CD8-positive, alpha-beta memory T cell (primary cell): ENCODE measurements at regions not wholly inside any gene's neighbourhood (a gene's known extent, or its start where the extent isn't known, plus 50 kb on each side); places are given as distances from the start of the nearest gene placed in this dataset.
"Not testable (repeated sequence)": the region's sequence is repeated elsewhere in the genome, so short reads cannot be mapped to it uniquely, and the experiment has no call there.

Source experiments
- CTCF ChIA-PET: fragments of 350-600 bp; sonication (Branson Sonifier 250); formaldehyde crosslinking; loops from one replicate; lab custom pipeline; 2021; ENCODE audit warnings: antibody characterized with exemption; lab: Charles Lee
- POLR2A ChIA-PET: fragments of 350-600 bp; sonication (Branson Sonifier 250); formaldehyde crosslinking; loops from one replicate; lab custom pipeline; 2021; ENCODE audit warnings: antibody characterized with exemption; lab: Charles Lee
- DNase-seq, 5 donors: peaks; one replicate each; pipeline versions ENCODE4 v3.0.0 to v3.0.0-alpha.2; 2020 to 2022; ENCODE audit warnings: mixed read lengths in 1 of 5
- H3K27ac ChIP-seq: one replicate; pipeline ENCODE4 v1.7.0; 2013; ENCODE audit warnings: low read depth, mild to moderate bottlenecking, low read length, moderate library complexity
- H3K27me3 ChIP-seq: 2 replicates; pipeline ENCODE4 v1.7.0; 2013; ENCODE audit warnings: low read length, mild to moderate bottlenecking; ENCODE audit not compliant: insufficient read depth, poor library complexity, severe bottlenecking
- H3K36me3 ChIP-seq: 2 replicates; pipeline ENCODE4 v1.7.0; 2013; ENCODE audit warnings: mild to moderate bottlenecking, low read length, moderate library complexity; ENCODE audit not compliant: insufficient read depth
- H3K4me1 ChIP-seq: 2 replicates; pipeline ENCODE4 v1.7.0; 2013; ENCODE audit warnings: mild to moderate bottlenecking, low read length, moderate library complexity; ENCODE audit not compliant: insufficient read depth
- H3K4me3 ChIP-seq: 2 replicates; pipeline ENCODE4 v1.7.0; 2013; ENCODE audit warnings: mild to moderate bottlenecking, low read length
- H3K9me3 ChIP-seq: 2 replicates; pipeline ENCODE4 v1.7.0; 2013; ENCODE audit warnings: mild to moderate bottlenecking, low read length
- H3K27ac Mint-ChIP-seq, 8 donors: one replicate each; pipeline ENCODE4 v1.8.0; 2020 to 2021; ENCODE audit warnings: mixed read lengths in 8 of 8, mild to moderate bottlenecking in 6 of 8, inconsistent platforms in 3 of 8, moderate library complexity in 3 of 8
- H3K27me3 Mint-ChIP-seq, 2 donors: one replicate each; pipeline ENCODE4 v1.8.0; 2020 to 2021; ENCODE audit warnings: mixed read lengths in 2 of 2, mild to moderate bottlenecking in 1 of 2, moderate library complexity in 1 of 2
- H3K36me3 Mint-ChIP-seq, 3 donors: one replicate each; pipeline ENCODE4 v1.8.0; 2020 to 2021; ENCODE audit warnings: mixed read lengths in 3 of 3, inconsistent platforms in 1 of 3, mild to moderate bottlenecking in 1 of 3
- H3K4me1 Mint-ChIP-seq, 3 donors: one replicate each; pipeline ENCODE4 v1.8.0; 2020 to 2021; ENCODE audit warnings: mixed read lengths in 3 of 3, inconsistent platforms in 1 of 3, mild to moderate bottlenecking in 1 of 3
- H3K4me3 Mint-ChIP-seq, 7 donors: one replicate each; pipeline ENCODE4 v1.8.0; 2020 to 2021; ENCODE audit warnings: mixed read lengths in 7 of 7, mild to moderate bottlenecking in 6 of 7, moderate library complexity in 4 of 7, inconsistent platforms in 2 of 7
- H3K9me3 Mint-ChIP-seq, 5 donors: one replicate each; pipeline ENCODE4 v1.8.0; 2020 to 2022; ENCODE audit warnings: mixed read lengths in 5 of 5, mild to moderate bottlenecking in 3 of 5, moderate library complexity in 2 of 5, inconsistent platforms in 1 of 5

GRCh38 chr17:74134991-74135390, 68.5 kb upstream of the RPL38 start:
- Mint-ChIP-seq H3K27ac (no peak overlapping the region), H3K4me3 (no peak overlapping the region), H3K27me3 (peaks cover 43 to 73% of the 10 kb centered on the region in 2 donors)

GRCh38 chr17:74135391-74136167, 67.9 kb upstream of the RPL38 start:
- ChIA-PET POLR2A (no interaction called here), CTCF (no interaction called here)
- Histone ChIP-seq H3K4me1 (no peaks in the 10 kb centered on the region), H3K4me3 (no peak overlapping the region), H3K27me3 (no peaks in the 10 kb centered on the region), H3K9me3 (no peaks in the 10 kb centered on the region), H3K36me3 (no peaks in the 10 kb centered on the region), H3K27ac (no peak overlapping the region)
- H3K9me3 Mint-ChIP-seq = peaks cover 12 to 16% (median 15%) of the 10 kb centered on the region in 5 donors
- H3K27ac Mint-ChIP-seq = no peak overlapping the region
- H3K4me3 Mint-ChIP-seq = no peak overlapping the region
- peaks cover 0 to 3% (median 0%) of the 10 kb centered on the region in 3 donors for H3K36me3 Mint-ChIP-seq
- H3K27me3 Mint-ChIP-seq = peaks cover 45 to 70% of the 10 kb centered on the region in 2 donors
- no peak for DNase-seq
- no peaks in the 10 kb centered on the region for H3K4me1 Mint-ChIP-seq

More at GRCh38 chr17:74134991-74135390, 68.5 kb upstream of the RPL38 start:
- Histone ChIP-seq H3K4me3 (no peak overlapping the region), H3K27ac (no peak overlapping the region), H3K27me3 (no peaks in the 10 kb centered on the region), H3K36me3 (no peaks in the 10 kb centered on the region), H3K4me1 (no peaks in the 10 kb centered on the region), H3K9me3 (no peaks in the 10 kb centered on the region)
- peaks cover 6 to 14% (median 10%) of the 10 kb centered on the region in 5 donors for H3K9me3 Mint-ChIP-seq
- no peak for DNase-seq
- ChIA-PET CTCF (no interaction called here), POLR2A (no interaction called here)
- peaks cover 0 to 3% (median 0%) of the 10 kb centered on the region in 3 donors for H3K36me3 Mint-ChIP-seq
- H3K4me1 Mint-ChIP-seq = no peaks in the 10 kb centered on the region

- Histone ChIP-seq H3K4me3 (no peak overlapping the region), H3K36me3 (no peaks in the 10 kb centered on the region), H3K27ac (no peak overlapping the region), H3K4me1 (no peaks in the 10 kb centered on the region), H3K27me3 (no peaks in the 10 kb centered on the region), H3K9me3 (no peaks in the 10 kb centered on the region)
- no peak overlapping the region for H3K27ac Mint-ChIP-seq
- DNase-seq = no peak
- peaks cover 0 to 6% (median 0%) of the 10 kb centered on the region in 3 donors for H3K36me3 Mint-ChIP-seq
- peaks cover 26 to 33% (median 31%) of the 10 kb centered on the region in 5 donors for H3K9me3 Mint-ChIP-seq
- peaks cover 31 to 51% of the 10 kb centered on the region in 2 donors for H3K27me3 Mint-ChIP-seq
- ChIA-PET POLR2A (no interaction called here), CTCF (interaction anchor here (1.5 kb wide), 1 partner anchor 14 kb away, joined by 4 read pairs; no protein-coding TSS in a partner anchor)
- H3K4me3 Mint-ChIP-seq = no peak overlapping the region
- no peaks in the 10 kb centered on the region for H3K4me1 Mint-ChIP-seq
Observed at GRCh38 chr17:74137416-74137815, 66.1 kb upstream of the RPL38 start.

GRCh38 chr17:74139120-74139519, 64.4 kb upstream of the RPL38 start:
- CTCF ChIA-PET = no interaction called here
- Mint-ChIP-seq H3K27me3 (peaks cover 25 to 38% of the 10 kb centered on the region in 2 donors), H3K27ac (no peak overlapping the region), H3K36me3 (peaks cover 0 to 14% (median 0%) of the 10 kb centered on the region in 3 donors), H3K4me1 (no peaks in the 10 kb centered on the region), H3K4me3 (no peak overlapping the region), H3K9me3 (peaks cover 39 to 49% (median 44%) of the 10 kb centered on the region in 5 donors)
- peaks cover 9% of the 10 kb centered on the region for H3K9me3 ChIP-seq
- H3K36me3 ChIP-seq = no peaks in the 10 kb centered on the region
- no peaks in the 10 kb centered on the region for H3K4me1 ChIP-seq
- no peak for DNase-seq
- POLR2A ChIA-PET = no interaction called here
- no peak overlapping the region for H3K4me3 ChIP-seq
- H3K27ac ChIP-seq = no peak overlapping the region
- no peaks in the 10 kb centered on the region for H3K27me3 ChIP-seq

- H3K36me3 Mint-ChIP-seq = peaks cover 0 to 14% (median 0%) of the 10 kb centered on the region in 3 donors
- Histone ChIP-seq H3K4me3 (no peak overlapping the region), H3K4me1 (no peaks in the 10 kb centered on the region), H3K9me3 (peaks cover 9% of the 10 kb centered on the region), H3K36me3 (no peaks in the 10 kb centered on the region), H3K27me3 (no peaks in the 10 kb centered on the region), H3K27ac (no peak overlapping the region)
- H3K27me3 Mint-ChIP-seq = peaks cover 18 to 29% of the 10 kb centered on the region in 2 donors
- ChIA-PET POLR2A (no interaction called here), CTCF (no interaction called here)
- no peaks in the 10 kb centered on the region for H3K4me1 Mint-ChIP-seq
- H3K9me3 Mint-ChIP-seq = peaks cover 39 to 53% (median 51%) of the 10 kb centered on the region in 5 donors
- no peak for DNase-seq
- H3K4me3 Mint-ChIP-seq = no peak overlapping the region
- H3K27ac Mint-ChIP-seq = no peak overlapping the region
Observed at GRCh38 chr17:74140282-74140681, 63.2 kb upstream of the RPL38 start.

- H3K27me3 Mint-ChIP-seq = peaks cover 25 to 32% of the 10 kb centered on the region in 2 donors
- DNase-seq = no peak
- peaks cover 9% of the 10 kb centered on the region for H3K9me3 ChIP-seq
- no peaks in the 10 kb centered on the region for H3K4me1 Mint-ChIP-seq
- no peak overlapping the region for H3K4me3 Mint-ChIP-seq
- no peaks in the 10 kb centered on the region for H3K27me3 ChIP-seq
- H3K9me3 Mint-ChIP-seq = peaks cover 41 to 56% (median 54%) of the 10 kb centered on the region in 5 donors
- ChIA-PET CTCF (no interaction called here), POLR2A (no interaction called here)
- H3K36me3 ChIP-seq = no peaks in the 10 kb centered on the region
- no peak overlapping the region for H3K27ac Mint-ChIP-seq
- H3K4me3 ChIP-seq = no peak overlapping the region
- H3K27ac ChIP-seq = no peak overlapping the region
- H3K36me3 Mint-ChIP-seq = peaks cover 0 to 14% (median 0%) of the 10 kb centered on the region in 3 donors
- no peaks in the 10 kb centered on the region for H3K4me1 ChIP-seq
Observed at GRCh38 chr17:74141612-74142011, 61.9 kb upstream of the RPL38 start.

GRCh38 chr17:74143318-74143717, 60.2 kb upstream of the RPL38 start:
- POLR2A ChIA-PET, H3K27ac ChIP-seq, DNase-seq, H3K4me1 ChIP-seq, H3K4me3 ChIP-seq, H3K9me3 ChIP-seq, H3K4me3 Mint-ChIP-seq, H3K27me3 ChIP-seq, H3K4me1 Mint-ChIP-seq, CTCF ChIA-PET, H3K36me3 ChIP-seq, H3K27ac Mint-ChIP-seq: not testable (repeated sequence)
- Mint-ChIP-seq H3K27me3 (peaks cover 15 to 27% of the 10 kb centered on the region in 2 donors), H3K9me3 (peaks cover 40 to 53% (median 52%) of the 10 kb centered on the region in 5 donors), H3K36me3 (peaks cover 0 to 10% (median 0%) of the 10 kb centered on the region in 3 donors)

GRCh38 chr17:74145756-74146155, 57.7 kb upstream of the RPL38 start:
- Histone ChIP-seq H3K27ac (no peak overlapping the region), H3K27me3 (no peaks in the 10 kb centered on the region), H3K36me3 (no peaks in the 10 kb centered on the region), H3K4me1 (no peaks in the 10 kb centered on the region), H3K9me3 (peaks cover 9% of the 10 kb centered on the region), H3K4me3 (no peak overlapping the region)
- Mint-ChIP-seq H3K36me3 (peaks cover 0 to 10% (median 0%) of the 10 kb centered on the region in 3 donors), H3K9me3 (peaks cover 26 to 40% (median 39%) of the 10 kb centered on the region in 5 donors), H3K4me3 (no peak overlapping the region), H3K27ac (peak overlapping the region in 1 of 8 donors; percentile 17), H3K27me3 (peaks cover 24 to 41% of the 10 kb centered on the region in 2 donors), H3K4me1 (no peaks in the 10 kb centered on the region)
- POLR2A ChIA-PET = no interaction called here
- CTCF ChIA-PET = no interaction called here
- DNase-seq = no peak
